ENCODE measurements at regions not wholly inside any gene's neighbourhood (a gene's known extent, or its start where the extent isn't known, plus 50 kb on each side); places are given as distances from the start of the nearest gene placed in this dataset.

- Histone ChIP-seq H2AK5ac (ENCODE audit: insufficient read length, low read length) (no peak overlapping the region), H3K4me2 (ENCODE audit: insufficient read depth, insufficient read length, low read length) (no peak overlapping the region), H3K27me3 (ENCODE audit: insufficient read depth, low read length) (no peaks in the 10 kb centered on the region), H4K5ac (ENCODE audit: insufficient read length, low read depth, low read length) (no peak overlapping the region), H2BK15ac (ENCODE audit: low read depth, low read length) (no peak overlapping the region), H3K23ac (ENCODE audit: insufficient read length, low read depth, low read length) (no peak overlapping the region), H3K79me1 (ENCODE audit: insufficient read depth, low read depth, low read length, poor library complexity, severe bottlenecking) (no peaks in the 10 kb centered on the region), H3K27ac (ENCODE audit: insufficient read length, low read depth, low read length) (no peak overlapping the region), H3K56ac (ENCODE audit: insufficient read length, low read depth, low read length) (no peak overlapping the region), H3K4ac (ENCODE audit: low read depth, low read length) (no peak overlapping the region), H2AFZ (ENCODE audit: low read length) (no peak overlapping the region), H2BK12ac (ENCODE audit: insufficient read length, low read depth, low read length) (no peak overlapping the region), H3K9me3 (ENCODE audit: control insufficient read depth, low read depth, low read length) (no peaks in the 10 kb centered on the region), H3K18ac (ENCODE audit: insufficient read length, low read depth, low read length) (no peak overlapping the region), H3K14ac (ENCODE audit: insufficient read depth, low read length) (no peak overlapping the region), H2BK120ac (ENCODE audit: low read depth, low read length, poor library complexity, severe bottlenecking) (no peak overlapping the region), H4K91ac (ENCODE audit: insufficient read length, low read depth, low read length) (no peak overlapping the region), H4K8ac (replicated peaks; ENCODE audit: insufficient read length, low read depth, low read length) (no peak overlapping the region), H3K79me2 (ENCODE audit: insufficient read depth, low read length) (no peaks in the 10 kb centered on the region), H4K20me1 (ENCODE audit: control insufficient read depth, insufficient read depth, insufficient read length) (no peaks in the 10 kb centered on the region), H3K23me2 (ENCODE audit: insufficient read length, low read depth, low read length, poor library complexity, severe bottlenecking) (no peaks in the 10 kb centered on the region), H2BK20ac (ENCODE audit: low read depth, low read length, poor library complexity, severe bottlenecking) (no peak overlapping the region), H3K4me1 (ENCODE audit: insufficient read depth, low read length) (no peaks in the 10 kb centered on the region), H2BK5ac (ENCODE audit: insufficient read length, low read length) (no peak overlapping the region), H3K9ac (ENCODE audit: extremely low read depth, insufficient read length, low read length) (no peak overlapping the region), H3T11ph (ENCODE audit: low read length) (no peak overlapping the region)
- no peak for TF ChIP-seq CTCF (conservative IDR thresholded peaks at IDR 0.05)
- no peak for DNase-seq
- Mint-ChIP-seq H3K27me3 (ENCODE audit: low read depth) (no peaks in the 10 kb centered on the region), H3K4me1 (no peaks in the 10 kb centered on the region), H3K27ac (no peak overlapping the region), H3K4me3 (no peak overlapping the region), H3K36me3 (ENCODE audit: insufficient read depth in 1 of 3, low read depth in 3 of 3) (peaks cover 0 to 11% (median 0%) of the 10 kb centered on the region in 3 experiments; a peak in 1 of 7 replicates), H3K9me3 (peaks cover 11 to 17% of the 10 kb centered on the region in 2 experiments)
- no CpG with 5 or more reads among the region's 1 CpG for WGBS (ENCODE audit: extremely low coverage, insufficient read length, low lambda C conversion rate)
Measured at GRCh38 chr9:81420024-81420423, 269.3 kb downstream of the TLE1 start.

Measured in H9 (cell line).